ENCODE measurements at regions not wholly inside any gene's neighbourhood (a gene's known extent, or its start where the extent isn't known, plus 50 kb on each side); places are given as distances from the start of the nearest gene placed in this dataset.

DNA sequence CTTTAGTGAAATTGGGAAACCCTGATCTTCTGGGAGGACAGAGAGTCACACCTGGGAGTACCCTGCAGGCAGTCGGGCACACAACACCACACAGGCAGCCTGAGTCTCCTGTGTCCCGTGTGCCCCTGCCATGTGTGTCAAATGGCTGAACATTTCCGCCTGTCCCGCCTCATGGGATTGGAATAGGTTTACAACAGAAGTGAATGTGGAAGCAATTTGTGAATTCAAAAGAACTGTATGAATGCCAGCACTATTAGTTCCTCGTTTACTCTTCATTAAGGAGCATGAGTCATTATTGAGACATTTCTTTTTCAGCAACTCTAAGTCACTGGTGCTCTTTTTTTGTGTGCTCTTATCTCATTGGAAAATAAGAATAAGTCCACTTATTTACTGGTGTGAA lies 226.5 kb downstream of the PMP22 start:
- no peaks in the 10 kb centered on the region for H3K79me2 ChIP-seq (ENCODE audit: control insufficient read depth, insufficient read depth, low read length)
- no peak overlapping the region for H4K8ac ChIP-seq (ENCODE audit: low read depth, low read length)
- no peak overlapping the region for H3K4me3 ChIP-seq (ENCODE audit: low read length)
- H3K79me1 ChIP-seq (ENCODE audit: low read length): no peaks in the 10 kb centered on the region
- no peak overlapping the region for H2BK5ac ChIP-seq (ENCODE audit: low read length)
- no peak overlapping the region for H3K23ac ChIP-seq (ENCODE audit: low read length)
- no peak overlapping the region for H2AK5ac ChIP-seq (ENCODE audit: low read length)
- no peaks in the 10 kb centered on the region for H3K27me3 ChIP-seq (ENCODE audit: insufficient read depth, low read length, poor library complexity)
- H4K5ac ChIP-seq (ENCODE audit: low read length): no peak overlapping the region
- H2BK120ac ChIP-seq (ENCODE audit: low read depth, low read length): no peak overlapping the region
- H3K27ac ChIP-seq (ENCODE audit: low read depth, low read length): no peak overlapping the region
- no CpG with 5 or more reads among the region's 5 CpGs for WGBS (ENCODE audit: extremely low coverage, insufficient coverage, low lambda C conversion rate)
- no peak overlapping the region for H3K4ac ChIP-seq (ENCODE audit: low read depth, low read length)
- H3K18ac ChIP-seq (ENCODE audit: low read length): peak overlapping the region; percentile 73
- DNase-seq: peak; percentile 73
- no peak overlapping the region for H3K56ac ChIP-seq (ENCODE audit: low read length)
- no peak overlapping the region for H3K4me2 ChIP-seq (ENCODE audit: low read length)
- no peaks in the 10 kb centered on the region for H3K4me1 ChIP-seq (ENCODE audit: control insufficient read depth, low read depth, low read length)
- no peak overlapping the region for H3K9ac ChIP-seq (ENCODE audit: low read length)
- H2BK15ac ChIP-seq (replicated peaks; ENCODE audit: low read depth): no peak overlapping the region
- H3K36me3 ChIP-seq (ENCODE audit: control insufficient read depth, insufficient read depth, low read length): no peaks in the 10 kb centered on the region

DNA sequence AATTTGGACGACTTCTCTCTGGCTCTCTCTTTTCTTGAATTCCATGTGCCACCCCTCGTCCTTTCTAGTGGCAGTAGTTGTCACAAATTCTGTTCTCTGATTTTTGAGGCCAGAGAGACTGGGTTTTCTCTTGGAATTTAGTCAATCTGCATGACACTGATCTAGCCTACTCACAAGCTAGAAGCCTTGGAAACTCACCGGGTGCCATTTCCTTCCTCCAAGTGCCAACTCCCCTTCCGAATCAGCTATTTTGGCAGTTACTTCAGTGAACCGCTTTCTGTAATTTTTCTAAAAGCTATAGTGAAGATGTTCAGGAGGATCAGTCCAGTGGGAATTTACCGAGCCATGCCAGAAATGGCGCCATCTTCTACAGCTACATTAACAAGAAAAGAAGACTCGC lies 228.9 kb downstream of the PMP22 start:
- Histone ChIP-seq H3K4me2 (ENCODE audit: low read length) (no peak overlapping the region), H3K56ac (ENCODE audit: low read length) (no peak overlapping the region), H3K4me3 (ENCODE audit: low read length) (no peak overlapping the region), H3K27ac (ENCODE audit: low read depth, low read length) (no peak overlapping the region), H3K27me3 (ENCODE audit: insufficient read depth, low read length, poor library complexity) (no peaks in the 10 kb centered on the region), H3K36me3 (ENCODE audit: control insufficient read depth, insufficient read depth, low read length) (no peaks in the 10 kb centered on the region), H4K5ac (ENCODE audit: low read length) (no peak overlapping the region), H3K79me1 (ENCODE audit: low read length) (no peaks in the 10 kb centered on the region), H3K9ac (ENCODE audit: low read length) (no peak overlapping the region), H2BK120ac (ENCODE audit: low read depth, low read length) (no peak overlapping the region), H3K23ac (ENCODE audit: low read length) (no peak overlapping the region), H3K79me2 (ENCODE audit: control insufficient read depth, insufficient read depth, low read length) (no peaks in the 10 kb centered on the region), H4K8ac (ENCODE audit: low read depth, low read length) (no peak overlapping the region), H3K4ac (ENCODE audit: low read depth, low read length) (no peak overlapping the region), H3K18ac (ENCODE audit: low read length) (no peak overlapping the region), H2AK5ac (ENCODE audit: low read length) (no peak overlapping the region), H2BK5ac (ENCODE audit: low read length) (no peak overlapping the region), H3K4me1 (ENCODE audit: control insufficient read depth, low read depth, low read length) (no peaks in the 10 kb centered on the region), H2BK15ac (replicated peaks; ENCODE audit: low read depth) (no peak overlapping the region)
- peak; percentile 23 for DNase-seq
- WGBS (ENCODE audit: extremely low coverage, insufficient coverage, low lambda C conversion rate): no CpG with 5 or more reads among the region's 8 CpGs

DNA sequence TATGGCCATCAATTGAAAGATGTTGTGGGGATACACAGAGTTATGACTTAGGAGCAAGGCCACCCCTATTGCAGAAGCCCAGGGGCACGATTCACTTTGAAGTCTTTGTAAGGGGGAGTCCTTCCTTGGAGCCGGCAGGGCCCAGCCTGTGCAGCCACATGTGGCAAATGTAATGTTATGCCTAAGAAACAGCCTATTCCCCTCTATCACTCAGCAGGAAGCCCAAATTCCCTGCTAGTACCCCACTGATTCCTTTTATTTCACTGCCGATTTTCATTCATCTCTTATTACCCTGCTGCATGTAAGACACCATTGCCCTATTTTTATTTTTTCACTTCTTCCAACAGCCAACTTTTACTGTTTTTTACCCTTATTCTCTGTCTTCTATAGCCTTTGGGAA lies 233.2 kb downstream of the PMP22 start:
- no peak overlapping the region for H2BK15ac ChIP-seq (replicated peaks; ENCODE audit: low read depth)
- H3K4me3 ChIP-seq (ENCODE audit: low read length): no peak overlapping the region
- H3K79me1 ChIP-seq (ENCODE audit: low read length): no peaks in the 10 kb centered on the region
- no peak overlapping the region for H3K23ac ChIP-seq (ENCODE audit: low read length)
- no peaks in the 10 kb centered on the region for H3K79me2 ChIP-seq (ENCODE audit: control insufficient read depth, insufficient read depth, low read length)
- no peak overlapping the region for H2AK5ac ChIP-seq (ENCODE audit: low read length)
- H3K18ac ChIP-seq (ENCODE audit: low read length): no peak overlapping the region
- no peak overlapping the region for H4K5ac ChIP-seq (ENCODE audit: low read length)
- H3K9ac ChIP-seq (ENCODE audit: low read length): no peak overlapping the region
- no peak overlapping the region for H3K4me2 ChIP-seq (ENCODE audit: low read length)
- no peak overlapping the region for H4K8ac ChIP-seq (ENCODE audit: low read depth, low read length)
- H2BK120ac ChIP-seq (ENCODE audit: low read depth, low read length): no peak overlapping the region
- no peaks in the 10 kb centered on the region for H3K27me3 ChIP-seq (ENCODE audit: insufficient read depth, low read length, poor library complexity)
- no peak overlapping the region for H3K56ac ChIP-seq (ENCODE audit: low read length)
- no peak overlapping the region for H3K4ac ChIP-seq (ENCODE audit: low read depth, low read length)
- H3K27ac ChIP-seq (ENCODE audit: low read depth, low read length): no peak overlapping the region
- H3K4me1 ChIP-seq (ENCODE audit: control insufficient read depth, low read depth, low read length): no peaks in the 10 kb centered on the region
- no peak for DNase-seq
- no CpG with 5 or more reads among the region's 3 CpGs for WGBS (ENCODE audit: extremely low coverage, insufficient coverage, low lambda C conversion rate)
- no peak overlapping the region for H2BK5ac ChIP-seq (ENCODE audit: low read length)
- H3K36me3 ChIP-seq (ENCODE audit: control insufficient read depth, insufficient read depth, low read length): no peaks in the 10 kb centered on the region

DNA sequence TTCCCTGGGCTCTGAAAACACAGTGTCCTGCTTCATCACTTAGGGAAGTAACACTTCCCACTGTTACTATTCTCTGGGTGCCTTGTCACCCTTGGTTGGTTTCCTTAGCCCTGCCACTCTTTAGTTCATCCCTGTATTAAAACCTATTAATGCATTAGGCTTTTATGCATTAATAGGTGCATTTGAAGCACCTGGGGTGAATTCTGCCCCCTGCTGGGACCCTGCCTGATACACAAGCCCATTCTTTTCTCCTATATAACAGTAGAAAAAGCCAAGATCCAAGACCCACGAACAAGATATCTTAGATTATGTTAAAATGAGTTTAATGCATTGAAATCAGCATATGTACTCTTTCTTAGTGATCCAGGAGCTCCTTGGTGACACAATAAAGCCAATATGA lies 235.7 kb downstream of the PMP22 start:
- Histone ChIP-seq H4K5ac (ENCODE audit: low read length) (no peak overlapping the region), H3K36me3 (ENCODE audit: control insufficient read depth, insufficient read depth, low read length) (no peaks in the 10 kb centered on the region), H4K8ac (ENCODE audit: low read depth, low read length) (no peak overlapping the region), H3K4me2 (ENCODE audit: low read length) (no peak overlapping the region), H3K27ac (ENCODE audit: low read depth, low read length) (no peak overlapping the region), H3K79me2 (ENCODE audit: control insufficient read depth, insufficient read depth, low read length) (no peaks in the 10 kb centered on the region), H3K56ac (ENCODE audit: low read length) (no peak overlapping the region), H2BK5ac (ENCODE audit: low read length) (no peak overlapping the region), H3K4ac (ENCODE audit: low read depth, low read length) (no peak overlapping the region), H3K9ac (ENCODE audit: low read length) (no peak overlapping the region), H2BK15ac (replicated peaks; ENCODE audit: low read depth) (no peak overlapping the region), H3K23ac (ENCODE audit: low read length) (no peak overlapping the region), H2BK120ac (ENCODE audit: low read depth, low read length) (no peak overlapping the region), H3K27me3 (ENCODE audit: insufficient read depth, low read length, poor library complexity) (no peaks in the 10 kb centered on the region), H2AK5ac (ENCODE audit: low read length) (no peak overlapping the region), H3K4me1 (ENCODE audit: control insufficient read depth, low read depth, low read length) (no peaks in the 10 kb centered on the region), H3K18ac (ENCODE audit: low read length) (no peak overlapping the region), H3K79me1 (ENCODE audit: low read length) (no peaks in the 10 kb centered on the region), H3K4me3 (ENCODE audit: low read length) (no peak overlapping the region)
- no peak for DNase-seq
- WGBS (ENCODE audit: extremely low coverage, insufficient coverage, low lambda C conversion rate): no CpG with 5 or more reads among the region's 1 CpG

DNA sequence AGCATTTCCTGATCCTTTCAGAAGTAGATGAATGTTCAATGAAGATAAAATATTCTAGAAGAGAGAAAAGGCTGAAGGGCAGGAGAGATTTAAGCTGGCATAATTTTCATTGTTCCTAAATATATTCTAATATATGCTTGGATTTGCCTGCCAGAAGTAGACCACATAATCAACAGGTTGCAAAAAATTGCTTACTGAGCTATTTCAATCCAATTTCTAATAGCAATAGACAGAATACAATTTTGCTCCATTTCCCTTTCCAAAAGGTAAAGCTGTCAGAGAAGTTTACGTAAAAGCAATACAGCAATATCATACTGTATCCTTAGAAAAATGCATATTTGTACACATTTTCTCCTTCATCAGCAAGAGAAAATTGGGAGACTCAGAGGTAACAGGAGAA lies 237.3 kb downstream of the PMP22 start:
- no CpG with 5 or more reads among the region's 1 CpG for WGBS (ENCODE audit: extremely low coverage, insufficient coverage, low lambda C conversion rate)
- Histone ChIP-seq H3K27me3 (ENCODE audit: insufficient read depth, low read length, poor library complexity) (no peaks in the 10 kb centered on the region), H3K36me3 (ENCODE audit: control insufficient read depth, insufficient read depth, low read length) (no peaks in the 10 kb centered on the region), H3K27ac (ENCODE audit: low read depth, low read length) (no peak overlapping the region), H3K9ac (ENCODE audit: low read length) (no peak overlapping the region), H2BK120ac (ENCODE audit: low read depth, low read length) (no peak overlapping the region), H2BK5ac (ENCODE audit: low read length) (no peak overlapping the region), H3K4me2 (ENCODE audit: low read length) (no peak overlapping the region), H3K18ac (ENCODE audit: low read length) (no peak overlapping the region), H3K79me1 (ENCODE audit: low read length) (no peaks in the 10 kb centered on the region), H4K8ac (ENCODE audit: low read depth, low read length) (no peak overlapping the region), H3K23ac (ENCODE audit: low read length) (no peak overlapping the region), H4K5ac (ENCODE audit: low read length) (no peak overlapping the region), H2BK15ac (replicated peaks; ENCODE audit: low read depth) (no peak overlapping the region), H3K4me3 (ENCODE audit: low read length) (no peak overlapping the region), H3K4me1 (ENCODE audit: control insufficient read depth, low read depth, low read length) (no peaks in the 10 kb centered on the region), H3K56ac (ENCODE audit: low read length) (no peak overlapping the region), H2AK5ac (ENCODE audit: low read length) (no peak overlapping the region), H3K79me2 (ENCODE audit: control insufficient read depth, insufficient read depth, low read length) (no peaks in the 10 kb centered on the region), H3K4ac (ENCODE audit: low read depth, low read length) (no peak overlapping the region)
- no peak for DNase-seq

DNA sequence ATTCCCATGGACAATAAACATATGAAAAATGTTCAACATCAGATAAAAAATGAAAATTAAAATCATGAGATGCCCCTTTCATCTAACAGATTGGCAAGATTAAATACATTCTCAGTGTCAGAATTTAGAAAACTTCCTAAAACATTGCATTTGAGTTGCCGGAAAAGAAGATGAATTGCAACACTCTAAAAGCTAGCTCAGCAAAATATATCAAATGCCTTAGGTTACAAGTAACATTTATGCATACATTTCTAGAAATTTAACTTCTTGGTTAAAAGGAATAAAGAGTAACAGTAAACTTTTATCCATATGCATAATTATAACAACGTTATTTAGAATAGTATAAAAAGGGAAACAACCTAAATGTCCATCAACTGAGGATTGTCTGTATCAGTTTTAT lies 239.0 kb downstream of the PMP22 start:
- Histone ChIP-seq H3K27me3 (ENCODE audit: insufficient read depth, low read length, poor library complexity) (no peaks in the 10 kb centered on the region), H3K4me3 (ENCODE audit: low read length) (no peak overlapping the region), H3K36me3 (ENCODE audit: control insufficient read depth, insufficient read depth, low read length) (no peaks in the 10 kb centered on the region), H4K8ac (ENCODE audit: low read depth, low read length) (no peak overlapping the region), H3K4ac (ENCODE audit: low read depth, low read length) (no peak overlapping the region), H3K79me1 (ENCODE audit: low read length) (no peaks in the 10 kb centered on the region), H2AK5ac (ENCODE audit: low read length) (no peak overlapping the region), H2BK15ac (replicated peaks; ENCODE audit: low read depth) (no peak overlapping the region), H3K9ac (ENCODE audit: low read length) (no peak overlapping the region), H3K79me2 (ENCODE audit: control insufficient read depth, insufficient read depth, low read length) (no peaks in the 10 kb centered on the region), H3K18ac (ENCODE audit: low read length) (no peak overlapping the region), H3K23ac (ENCODE audit: low read length) (no peak overlapping the region), H2BK5ac (ENCODE audit: low read length) (no peak overlapping the region), H3K27ac (ENCODE audit: low read depth, low read length) (no peak overlapping the region), H2BK120ac (ENCODE audit: low read depth, low read length) (no peak overlapping the region), H3K4me2 (ENCODE audit: low read length) (no peak overlapping the region), H3K56ac (ENCODE audit: low read length) (no peak overlapping the region), H4K5ac (ENCODE audit: low read length) (no peak overlapping the region), H3K4me1 (ENCODE audit: control insufficient read depth, low read depth, low read length) (no peaks in the 10 kb centered on the region)
- DNase-seq: no peak
- no CpG with 5 or more reads among the region's 2 CpGs for WGBS (ENCODE audit: extremely low coverage, insufficient coverage, low lambda C conversion rate)

Measured in mesendoderm (in vitro differentiated cells).